HUES64 (cell line): ENCODE measurements at regions not wholly inside any gene's neighbourhood (a gene's known extent, or its start where the extent isn't known, plus 50 kb on each side); places are given as distances from the start of the nearest gene placed in this dataset.

Source experiments
- H3K27ac ChIP-seq: 2 replicates; pipeline ENCODE4 v1.7.0; 2013; ENCODE audit warnings: low read depth, low read length, inconsistent platforms
- H3K27me3 ChIP-seq: 2 replicates; pipeline ENCODE4 v1.6.1; 2013; ENCODE audit warnings: mild to moderate bottlenecking, low read length; ENCODE audit not compliant: insufficient read depth
- H3K36me3 ChIP-seq: 2 replicates; pipeline ENCODE4 v1.6.1; 2013; ENCODE audit warnings: mild to moderate bottlenecking, low read length; ENCODE audit not compliant: insufficient read depth
- H3K4me1 ChIP-seq: 2 replicates; pipeline ENCODE4 v1.6.1; 2013; ENCODE audit warnings: mild to moderate bottlenecking, low read length, moderate library complexity; ENCODE audit not compliant: insufficient read depth
- H3K4me3 ChIP-seq: 2 replicates; pipeline ENCODE4 v1.5.1; 2013; ENCODE audit warnings: mild to moderate bottlenecking, low read length, moderate library complexity
- H3K9ac ChIP-seq: 2 replicates; pipeline ENCODE4 v1.6.1; 2013; ENCODE audit warnings: mild to moderate bottlenecking, low read depth, low read length
- H3K9me3 ChIP-seq: 2 replicates; pipeline ENCODE4 v1.6.1; 2013; ENCODE audit warnings: low read depth, low read length; ENCODE audit not compliant: insufficient read depth
- WGBS: fragments of 150-250, 120-280 bp; methylation state at CpG from one replicate; pipeline ENCODE4 v1.1.7; 2013; ENCODE audit warnings: missing lambda C conversion rate; 5-methylcytosine and 5-hydroxymethylcytosine counted together

DNA sequence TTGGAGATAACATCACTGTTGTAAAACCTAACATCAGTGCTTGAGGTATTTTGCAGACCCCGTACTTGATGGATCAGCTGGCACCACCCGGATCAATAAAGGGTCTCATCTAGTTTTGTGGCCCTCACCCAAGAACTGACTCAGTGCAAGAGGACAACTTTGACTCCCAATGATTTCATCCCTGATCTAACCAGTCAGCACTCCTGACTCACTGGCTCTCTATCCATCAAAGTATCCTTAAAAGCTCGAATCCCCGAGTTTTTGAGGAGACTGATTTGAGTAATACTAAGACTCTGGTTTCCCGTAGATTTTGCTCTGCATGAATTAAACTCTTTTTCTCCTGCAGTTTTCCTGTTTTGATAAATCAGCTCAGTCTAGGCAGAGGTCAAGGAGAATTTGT lies 2498.1 kb downstream of the PCDH7 start:
- Histone ChIP-seq H3K4me3 (no peak overlapping the region), H3K9me3 (no peaks in the 10 kb centered on the region), H3K27ac (no peak overlapping the region), H3K36me3 (no peaks in the 10 kb centered on the region), H3K4me1 (peaks cover 11% of the 10 kb centered on the region), H3K9ac (no peak overlapping the region), H3K27me3 (no peaks in the 10 kb centered on the region)
- 96% methylated on average over 5 of the region's 5 CpGs for WGBS

DNA sequence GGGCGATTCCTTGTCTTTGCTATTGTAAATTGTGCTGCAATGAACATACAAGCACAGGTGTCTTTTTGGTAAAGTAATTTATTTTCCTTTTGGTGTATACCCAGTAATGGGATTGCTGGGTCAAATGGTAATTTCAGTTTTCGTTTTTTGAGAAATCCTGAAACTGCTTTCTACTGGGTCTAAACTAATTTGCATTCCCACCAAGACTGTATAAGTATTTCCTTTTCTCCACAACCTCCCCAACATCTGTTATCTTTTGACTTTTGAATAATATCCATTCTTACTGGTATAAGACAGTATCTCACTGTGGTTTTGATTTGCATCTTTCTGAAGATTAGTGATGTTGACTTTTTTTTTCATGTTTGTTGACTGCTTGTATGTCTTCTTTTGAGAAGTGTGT lies 2506.0 kb downstream of the PCDH7 start:
- Histone ChIP-seq H3K36me3 (no peaks in the 10 kb centered on the region), H3K27ac (no peak overlapping the region), H3K4me1 (no peaks in the 10 kb centered on the region), H3K9me3 (0 out of 2 replicates have a peak, but pooled peaks cover 12% of the 10 kb centered on the region), H3K27me3 (no peaks in the 10 kb centered on the region), H3K9ac (no peak overlapping the region), H3K4me3 (no peak overlapping the region)
- 93% methylated on average over 2 of the region's 2 CpGs for WGBS

DNA sequence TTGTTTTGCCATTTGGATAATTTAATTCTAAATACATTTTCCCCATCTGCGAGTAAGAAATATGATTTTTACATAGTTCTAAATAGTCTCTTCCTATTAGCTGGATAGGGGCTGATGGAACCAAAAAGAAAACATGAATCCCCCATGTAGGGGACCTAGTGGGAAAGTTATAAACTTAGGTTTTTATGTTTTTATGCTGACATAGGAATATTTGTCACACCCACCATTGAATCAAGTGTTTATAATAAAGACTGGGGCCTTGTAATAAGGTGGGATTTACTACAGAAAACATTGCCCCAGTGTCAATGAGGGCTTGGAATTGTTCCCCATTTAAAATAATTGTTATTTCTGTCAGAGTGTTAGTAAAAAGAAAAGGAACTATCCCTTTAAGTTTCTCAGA lies 2506.6 kb downstream of the PCDH7 start:
- H3K36me3 ChIP-seq = no peaks in the 10 kb centered on the region

DNA sequence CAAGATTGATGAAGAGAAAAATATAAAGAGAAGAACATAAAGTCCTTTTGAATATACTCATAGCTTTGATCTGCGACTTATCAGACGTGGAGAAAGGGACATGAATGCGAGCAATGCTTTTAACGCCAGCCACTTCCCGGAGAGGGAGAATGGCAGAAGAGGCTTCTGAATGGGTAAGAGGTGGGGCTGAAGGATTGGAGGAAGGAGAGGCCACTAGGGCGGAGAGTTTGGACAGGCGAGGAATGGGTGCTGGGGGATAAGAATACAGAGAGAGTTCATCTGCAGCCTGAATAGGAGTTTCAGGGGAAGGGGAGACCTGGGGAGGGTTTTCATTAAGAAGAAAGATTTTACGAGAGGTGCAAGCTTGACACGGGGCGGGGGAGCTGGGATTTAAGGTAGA lies 2534.9 kb downstream of the PCDH7 start:
- H3K36me3 ChIP-seq = no peaks in the 10 kb centered on the region
- H3K9me3 ChIP-seq = no peaks in the 10 kb centered on the region
- WGBS = 93% methylated on average over 10 of the region's 10 CpGs
- no peak overlapping the region for H3K9ac ChIP-seq
- H3K27ac ChIP-seq = no peak overlapping the region
- H3K4me3 ChIP-seq = no peak overlapping the region
- H3K4me1 ChIP-seq = no peaks in the 10 kb centered on the region
- no peaks in the 10 kb centered on the region for H3K27me3 ChIP-seq

More for the DNA sequence above, 2506.6 kb downstream of the PCDH7 start:
- no peaks in the 10 kb centered on the region for H3K27me3 ChIP-seq
- H3K4me1 ChIP-seq = no peaks in the 10 kb centered on the region
- no peak overlapping the region for H3K27ac ChIP-seq
- no peak overlapping the region for H3K9ac ChIP-seq
- WGBS = no CpG with 5 or more reads among the region's 1 CpG
- H3K9me3 ChIP-seq = 0 out of 2 replicates have a peak, but pooled peaks cover 12% of the 10 kb centered on the region
- H3K4me3 ChIP-seq = no peak overlapping the region

DNA sequence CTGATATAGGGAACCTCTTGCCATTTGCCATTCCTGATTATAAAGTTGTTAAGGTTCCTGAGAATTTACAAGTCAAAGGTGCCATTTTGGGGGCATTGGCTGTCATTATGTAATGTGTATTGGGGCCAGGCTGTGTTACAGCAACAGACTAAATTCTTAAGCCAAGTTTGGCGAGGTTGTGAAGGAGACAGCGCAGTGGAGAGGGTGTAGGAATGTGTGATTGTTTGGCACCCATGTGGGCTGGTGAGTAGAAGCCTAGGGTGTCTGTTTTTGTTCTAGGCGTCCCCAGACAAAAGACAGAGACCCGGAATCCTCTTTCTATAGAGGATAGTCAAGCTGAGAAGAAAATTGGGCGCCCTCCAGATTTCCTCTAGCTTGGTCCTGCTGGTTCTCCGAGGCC lies 2535.3 kb downstream of the PCDH7 start:
- Histone ChIP-seq H3K27ac (no peak overlapping the region), H3K4me1 (no peaks in the 10 kb centered on the region), H3K36me3 (no peaks in the 10 kb centered on the region), H3K9ac (no peak overlapping the region), H3K9me3 (no peaks in the 10 kb centered on the region), H3K27me3 (no peaks in the 10 kb centered on the region), H3K4me3 (no peak overlapping the region)
- WGBS = 95% methylated on average over 6 of the region's 6 CpGs

DNA sequence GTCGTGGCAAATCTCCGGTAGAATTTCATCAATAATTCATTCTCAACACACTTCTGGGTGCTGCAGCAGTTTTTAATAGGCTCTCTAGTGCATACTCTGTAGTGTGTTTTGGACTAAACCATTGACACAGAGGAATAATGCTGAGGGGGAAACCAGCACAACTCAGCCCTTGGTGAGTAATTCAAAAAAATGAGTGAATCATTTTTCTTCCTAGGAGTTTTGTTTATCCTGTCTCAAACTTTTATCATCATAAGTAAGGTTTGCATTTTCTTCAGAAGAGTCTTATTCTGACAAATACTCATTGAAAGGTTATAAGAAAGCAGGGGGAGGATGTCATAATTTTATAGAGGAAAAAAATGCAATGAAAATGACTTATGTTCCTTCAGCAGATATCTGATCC lies 2542.7 kb downstream of the PCDH7 start:
- H3K4me1 ChIP-seq = no peaks in the 10 kb centered on the region
- no peaks in the 10 kb centered on the region for H3K36me3 ChIP-seq
- H3K9me3 ChIP-seq = no peaks in the 10 kb centered on the region
- 96% methylated on average over 2 of the region's 2 CpGs for WGBS
- H3K9ac ChIP-seq = no peak overlapping the region
- no peak overlapping the region for H3K27ac ChIP-seq
- no peak overlapping the region for H3K4me3 ChIP-seq
- H3K27me3 ChIP-seq = no peaks in the 10 kb centered on the region

DNA sequence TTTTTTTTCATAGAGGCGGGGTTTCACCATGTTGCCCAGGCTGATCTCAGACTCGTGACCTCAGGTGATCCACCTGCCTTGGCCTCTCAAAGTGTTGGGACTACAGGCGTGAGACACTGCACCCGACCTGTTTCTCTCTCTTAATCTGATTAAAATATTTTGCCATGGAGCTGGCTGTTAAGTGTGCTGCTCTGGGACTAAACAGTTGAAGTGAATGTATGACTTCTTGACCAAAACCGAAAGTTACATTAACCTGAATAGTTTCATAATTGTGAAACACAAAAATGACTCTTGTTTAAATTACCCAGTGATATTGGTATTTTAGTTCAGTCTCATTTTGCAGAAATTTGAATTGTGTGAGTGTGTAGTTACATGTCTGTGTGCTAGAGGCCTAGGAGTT lies 2548.6 kb downstream of the PCDH7 start:
- Histone ChIP-seq H3K27ac (no peak overlapping the region), H3K36me3 (no peaks in the 10 kb centered on the region), H3K9ac (no peak overlapping the region), H3K9me3 (no peaks in the 10 kb centered on the region), H3K4me3 (no peak overlapping the region), H3K27me3 (no peaks in the 10 kb centered on the region), H3K4me1 (no peaks in the 10 kb centered on the region)
- WGBS = 95% methylated on average over 5 of the region's 5 CpGs

DNA sequence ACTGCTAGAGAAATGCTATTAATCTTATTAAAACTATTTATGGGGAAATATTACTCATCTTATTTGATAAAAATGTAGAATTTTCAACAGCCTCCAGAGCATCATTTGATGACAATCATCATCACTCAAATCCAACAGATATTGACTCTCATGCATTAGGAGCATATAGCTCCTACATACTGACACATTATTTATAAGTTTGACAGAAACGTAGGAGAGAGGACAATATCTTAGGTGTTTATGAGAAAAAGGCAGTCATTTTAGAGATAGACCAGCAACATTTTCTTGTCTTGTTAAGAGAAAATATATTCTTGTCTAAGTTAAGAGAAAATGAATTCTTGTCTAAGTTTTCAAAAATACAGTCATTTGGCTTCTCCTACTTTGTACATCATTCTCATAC lies 2550.2 kb downstream of the PCDH7 start:
- 100% methylated on average over 1 of the region's 1 CpG for WGBS
- Histone ChIP-seq H3K27me3 (no peaks in the 10 kb centered on the region), H3K4me1 (no peaks in the 10 kb centered on the region), H3K4me3 (no peak overlapping the region), H3K9ac (no peak overlapping the region), H3K27ac (no peak overlapping the region), H3K36me3 (no peaks in the 10 kb centered on the region), H3K9me3 (no peaks in the 10 kb centered on the region)

DNA sequence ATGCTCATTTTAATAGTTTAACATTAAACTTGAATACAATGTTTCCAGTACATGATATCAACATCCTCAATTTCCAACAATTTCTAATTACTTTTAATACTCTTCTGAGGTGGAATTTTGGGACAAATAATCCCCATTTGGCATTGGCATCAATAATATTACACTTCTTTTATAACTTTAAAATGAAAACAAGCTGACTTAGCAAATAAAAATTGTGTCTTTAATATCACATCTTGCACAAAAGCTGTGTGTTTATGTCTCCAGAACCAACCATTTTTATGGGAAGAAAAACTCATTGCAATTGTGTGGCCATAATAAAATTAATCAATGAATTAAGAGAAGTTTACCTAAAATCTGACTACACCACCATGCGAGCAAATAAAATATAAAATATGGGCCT lies 2552.6 kb downstream of the PCDH7 start:
- Histone ChIP-seq H3K27ac (no peak overlapping the region), H3K36me3 (no peaks in the 10 kb centered on the region), H3K9me3 (no peaks in the 10 kb centered on the region), H3K27me3 (no peaks in the 10 kb centered on the region), H3K4me3 (no peak overlapping the region), H3K9ac (no peak overlapping the region), H3K4me1 (no peaks in the 10 kb centered on the region)
- WGBS = no CpG with 5 or more reads among the region's 1 CpG

DNA sequence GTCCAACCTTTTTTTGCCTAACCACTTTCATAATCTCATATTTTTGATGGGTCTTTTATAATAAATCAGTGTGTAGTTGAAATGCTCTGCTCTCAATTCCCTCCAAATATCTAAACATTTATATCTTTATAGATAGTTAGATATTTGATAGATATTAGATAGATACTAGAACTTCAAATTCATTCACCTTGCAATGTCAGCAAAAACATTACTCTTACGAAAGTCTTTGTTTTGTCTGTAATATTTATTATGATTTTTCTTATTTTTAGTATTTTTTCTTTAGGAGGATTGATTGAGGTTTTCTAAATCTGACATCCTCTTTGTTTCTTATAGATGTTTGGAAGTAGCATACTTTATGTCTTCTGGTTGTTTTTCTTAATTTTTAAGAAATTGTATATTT lies 2563.6 kb downstream of the PCDH7 start:
- Histone ChIP-seq H3K9me3 (no peaks in the 10 kb centered on the region), H3K4me1 (no peaks in the 10 kb centered on the region), H3K4me3 (no peak overlapping the region), H3K36me3 (no peaks in the 10 kb centered on the region), H3K9ac (no peak overlapping the region), H3K27me3 (no peaks in the 10 kb centered on the region), H3K27ac (no peak overlapping the region)
- no CpG with 5 or more reads among the region's 1 CpG for WGBS

DNA sequence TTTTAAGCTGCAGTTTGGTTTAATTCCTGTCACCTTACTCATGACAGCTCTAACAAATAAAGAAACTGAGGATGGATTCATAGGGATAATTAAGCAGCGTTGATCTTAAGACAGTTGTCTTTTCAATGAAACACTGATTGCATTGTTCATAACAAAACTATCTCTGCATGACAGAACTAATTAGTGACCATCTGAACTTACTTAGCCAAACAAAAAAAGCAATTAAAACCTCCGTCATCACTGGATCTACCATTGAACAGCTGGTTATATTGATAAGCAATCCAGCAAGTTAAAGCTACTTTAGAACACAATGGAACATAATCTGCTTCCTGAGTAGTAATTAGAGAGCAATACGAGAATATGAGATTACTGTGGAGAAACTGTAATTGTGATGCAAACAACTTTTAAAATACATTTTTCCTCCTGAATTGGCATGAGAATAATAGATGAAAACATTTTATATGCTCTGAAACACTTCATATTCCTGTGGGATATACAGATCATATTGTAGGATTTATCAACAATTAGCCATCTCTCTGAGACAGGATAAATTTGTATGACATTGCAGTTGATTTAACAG lies 2576.8 kb downstream of the PCDH7 start:
- Histone ChIP-seq H3K9me3 (no peaks in the 10 kb centered on the region), H3K27me3 (no peaks in the 10 kb centered on the region), H3K4me3 (no peak overlapping the region), H3K4me1 (peaks cover 10% of the 10 kb centered on the region; the same call in 1 of the 2 replicates), H3K27ac (no peak overlapping the region), H3K36me3 (no peaks in the 10 kb centered on the region), H3K9ac (no peak overlapping the region)
- 78% methylated on average over 2 of the region's 3 CpGs for WGBS

DNA sequence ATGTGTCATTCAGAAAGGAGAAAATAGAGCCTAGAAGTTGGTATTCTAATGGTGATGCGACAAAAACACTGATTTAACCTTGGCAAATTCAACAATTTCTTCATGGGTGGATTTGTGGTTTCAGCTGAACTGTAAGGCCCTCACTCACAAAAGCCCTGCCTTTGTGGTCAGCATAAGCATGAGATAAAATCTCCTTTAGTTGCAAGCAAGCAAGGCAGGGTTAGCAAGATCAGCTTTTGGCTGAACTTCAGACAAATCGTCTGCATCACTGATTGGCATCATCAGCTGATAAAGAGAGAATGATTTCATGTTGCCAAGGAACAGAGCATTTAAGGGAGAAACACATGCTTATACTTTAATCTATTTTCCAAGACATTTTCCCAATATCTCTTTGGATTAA lies 2582.2 kb downstream of the PCDH7 start:
- peaks cover 2% of the 10 kb centered on the region; the same call in 1 of the 2 replicates for H3K4me1 ChIP-seq
- 94% methylated on average over 2 of the region's 2 CpGs for WGBS
- no peak overlapping the region for H3K9ac ChIP-seq
- no peaks in the 10 kb centered on the region for H3K27me3 ChIP-seq
- no peaks in the 10 kb centered on the region for H3K36me3 ChIP-seq
- H3K27ac ChIP-seq = no peak overlapping the region
- no peak overlapping the region for H3K4me3 ChIP-seq
- H3K9me3 ChIP-seq = no peaks in the 10 kb centered on the region
